H9 (cell line): ENCODE measurements at regions not wholly inside any gene's neighbourhood (a gene's known extent, or its start where the extent isn't known, plus 50 kb on each side); places are given as distances from the start of the nearest gene placed in this dataset.
A peak's percentile ranks its signal among the peaks of the same experiment; 100 is the strongest.

ENCODE experiments used
- DNase-seq: peaks from one replicate; pipeline ENCODE4 v3.0.0-alpha.2; 2017
- H2AFZ ChIP-seq: one replicate; pipeline ENCODE4 v1.6.1; 2013; ENCODE audit warnings: mild to moderate bottlenecking, low read length, control low read depth, moderate library complexity
- H2AK5ac ChIP-seq: 2 replicates; pipeline ENCODE4 v1.6.1; 2013; ENCODE audit warnings: low read length, control low read depth, mixed read lengths; ENCODE audit not compliant: insufficient read length
- H2BK120ac ChIP-seq: one replicate; pipeline ENCODE4 v1.6.1; 2013; ENCODE audit warnings: low read depth, mild to moderate bottlenecking, low read length, control low read depth, inconsistent platforms; ENCODE audit not compliant: poor library complexity, severe bottlenecking
- H2BK12ac ChIP-seq: 2 replicates; pipeline ENCODE4 v1.6.1; 2013; ENCODE audit warnings: low read length, control low read depth, mixed read lengths, low read depth; ENCODE audit not compliant: insufficient read length
- H2BK15ac ChIP-seq: 2 replicates; pipeline ENCODE4 v1.6.1; 2013; ENCODE audit warnings: low read depth, low read length, control low read depth
- H2BK20ac ChIP-seq: one replicate; pipeline ENCODE4 v1.6.1; 2013; ENCODE audit warnings: low read depth, mild to moderate bottlenecking, low read length, control low read depth, inconsistent platforms; ENCODE audit not compliant: poor library complexity, severe bottlenecking
- H2BK5ac ChIP-seq: 2 replicates; pipeline ENCODE4 v1.6.1; 2013; ENCODE audit warnings: low read length, control low read depth, mixed read lengths; ENCODE audit not compliant: insufficient read length
- H3K14ac ChIP-seq: 2 replicates; pipeline ENCODE4 v1.6.1; 2013; ENCODE audit warnings: low read length, control low read depth; ENCODE audit not compliant: insufficient read depth
- H3K18ac ChIP-seq: 2 replicates; pipeline ENCODE4 v1.6.1; 2013; ENCODE audit warnings: low read depth, mild to moderate bottlenecking, mixed read lengths, low read length, control low read depth; ENCODE audit not compliant: insufficient read length
- H3K23ac ChIP-seq: 2 replicates; pipeline ENCODE4 v1.6.1; 2013; ENCODE audit warnings: low read length, control low read depth, mixed read lengths, low read depth; ENCODE audit not compliant: insufficient read length
- H3K23me2 ChIP-seq: 2 replicates; pipeline ENCODE4 v1.6.1; 2013; ENCODE audit warnings: low read depth, mild to moderate bottlenecking, mixed read lengths, low read length, control low read depth; ENCODE audit not compliant: insufficient read length, poor library complexity, severe bottlenecking
- H3K27ac ChIP-seq: 2 replicates; pipeline ENCODE4 v1.5.1; 2013; ENCODE audit warnings: low read length, control low read depth, mixed read lengths, low read depth; ENCODE audit not compliant: insufficient read length
- H3K27me3 ChIP-seq: 2 replicates; pipeline ENCODE4 v1.6.1; 2013; ENCODE audit warnings: low read length, control low read depth, inconsistent platforms; ENCODE audit not compliant: insufficient read depth
- H3K4ac ChIP-seq: 2 replicates; pipeline ENCODE4 v1.6.1; 2013; ENCODE audit warnings: low read depth, mild to moderate bottlenecking, control low read depth, inconsistent platforms, low read length, moderate library complexity
- H3K4me1 ChIP-seq: 2 replicates; pipeline ENCODE4 v1.6.1; 2013; ENCODE audit warnings: low read length, control low read depth, inconsistent platforms; ENCODE audit not compliant: insufficient read depth
- H3K4me2 ChIP-seq: 2 replicates; pipeline ENCODE4 v1.6.1; 2013; ENCODE audit warnings: low read length, control low read depth, mixed read lengths; ENCODE audit not compliant: insufficient read length, insufficient read depth
- H3K56ac ChIP-seq: 2 replicates; pipeline ENCODE4 v1.6.1; 2013; ENCODE audit warnings: low read depth, mild to moderate bottlenecking, mixed read lengths, low read length, control low read depth; ENCODE audit not compliant: insufficient read length
- H3K79me1 ChIP-seq: 2 replicates; pipeline ENCODE4 v1.6.1; 2013; ENCODE audit warnings: low read depth, mild to moderate bottlenecking, moderate library complexity, low read length, control low read depth, inconsistent platforms; ENCODE audit not compliant: insufficient read depth, poor library complexity, severe bottlenecking
- H3K79me2 ChIP-seq: 2 replicates; pipeline ENCODE4 v1.6.1; 2013; ENCODE audit warnings: low read length, control low read depth, inconsistent platforms; ENCODE audit not compliant: insufficient read depth
- H3K9ac ChIP-seq: 2 replicates; pipeline ENCODE4 v1.6.1; 2013; ENCODE audit warnings: low read length, control low read depth, mixed read lengths; ENCODE audit not compliant: insufficient read length; ENCODE audit errors: extremely low read depth
- H3K9me3 ChIP-seq: one replicate; pipeline ENCODE4 v1.6.1; 2013; ENCODE audit warnings: low read depth, low read length, inconsistent platforms; ENCODE audit not compliant: control insufficient read depth
- H3T11ph ChIP-seq: one replicate; pipeline ENCODE4 v1.6.1; 2013; ENCODE audit warnings: mild to moderate bottlenecking, low read length, control low read depth, inconsistent platforms
- H4K20me1 ChIP-seq: one replicate; pipeline ENCODE4 v1.6.1; 2013; ENCODE audit not compliant: control insufficient read depth, insufficient read length, insufficient read depth
- H4K5ac ChIP-seq: 2 replicates; pipeline ENCODE4 v1.6.1; 2013; ENCODE audit warnings: low read depth, mild to moderate bottlenecking, mixed read lengths, low read length, control low read depth; ENCODE audit not compliant: insufficient read length
- H4K8ac ChIP-seq: replicated peaks from 2 replicates; pipeline ENCODE4 v1.6.1; 2013; ENCODE audit warnings: low read length, control low read depth, mixed read lengths, low read depth; ENCODE audit not compliant: insufficient read length
- H4K91ac ChIP-seq: 2 replicates; pipeline ENCODE4 v1.6.1; 2013; ENCODE audit warnings: low read depth, mild to moderate bottlenecking, moderate library complexity, mixed read lengths, low read length, control low read depth; ENCODE audit not compliant: insufficient read length
- H3K27ac Mint-ChIP-seq, 3 experiments: 2 replicates in 2 of 3; 3 replicates in 1 of 3; pipeline ENCODE4 v1.8.0; 2020 to 2021; ENCODE audit warnings: mixed read lengths in 3 of 3, mild to moderate bottlenecking in 1 of 3, moderate library complexity in 1 of 3
- H3K27me3 Mint-ChIP-seq: 2 replicates; pipeline ENCODE4 v1.8.0; 2021; ENCODE audit warnings: low read depth, mild to moderate bottlenecking, moderate library complexity, mixed read lengths
- H3K36me3 Mint-ChIP-seq, 3 experiments: 2 replicates in 2 of 3; 3 replicates in 1 of 3; pipeline ENCODE4 v1.8.0; 2020 to 2021; ENCODE audit warnings: low read depth in 3 of 3, mixed read lengths in 3 of 3; ENCODE audit not compliant: insufficient read depth in 1 of 3
- H3K4me1 Mint-ChIP-seq, 2 experiments: 2 replicates each; pipeline ENCODE4 v1.8.0; 2020; ENCODE audit warnings: mixed read lengths in 2 of 2
- H3K4me3 Mint-ChIP-seq, 2 experiments: 2 replicates in 1 of 2; 3 replicates in 1 of 2; pipeline ENCODE4 v1.8.0; 2020 to 2021; ENCODE audit warnings: mild to moderate bottlenecking in 2 of 2, mixed read lengths in 2 of 2, moderate library complexity in 1 of 2
- H3K9me3 Mint-ChIP-seq, 2 experiments: 2 replicates in 1 of 2; 3 replicates in 1 of 2; pipeline ENCODE4 v1.8.0; 2020; ENCODE audit warnings: mild to moderate bottlenecking in 2 of 2, mixed read lengths in 2 of 2, moderate library complexity in 1 of 2
- CTCF ChIP-seq: fragments of 200-600 bp; sonication (generic); conservative IDR thresholded peaks from 3 replicates; pipeline ENCODE4 v1.8.0; 2021; ENCODE audit warnings: antibody characterized with exemption, mild to moderate bottlenecking
- WGBS: extraction: QIAGEN DNeasy Blood & Tissue Kit; methylation state at CpG from one replicate; pipeline ENCODE4 v1.1.7; 2013; ENCODE audit warnings: missing lambda C conversion rate, low lambda C conversion rate, mixed read lengths; ENCODE audit not compliant: insufficient read length; ENCODE audit errors: extremely low coverage; 5-methylcytosine and 5-hydroxymethylcytosine counted together

- H4K5ac ChIP-seq = no peak overlapping the region
- no peak overlapping the region for H3K23ac ChIP-seq
- H3K27me3 ChIP-seq = no peaks in the 10 kb centered on the region
- no peak for TF ChIP-seq CTCF
- Mint-ChIP-seq H3K27me3 (no peaks in the 10 kb centered on the region), H3K27ac (peak overlapping the region in 1 of 3 experiments; percentile 28; a peak in 2 of 7 replicates), H3K4me1 (peaks cover 0 to 8% of the 10 kb centered on the region in 2 experiments; a peak in 1 of 4 replicates), H3K4me3 (no peak overlapping the region), H3K36me3 (peaks cover 2 to 5% (median 2%) of the 10 kb centered on the region in 3 experiments; a peak in 2 of 7 replicates), H3K9me3 (peaks cover 3 to 6% of the 10 kb centered on the region in 2 experiments; a peak in 3 of 5 replicates)
- H3T11ph ChIP-seq = no peak overlapping the region
- no peak overlapping the region for H2AFZ ChIP-seq
- no peak overlapping the region for H3K14ac ChIP-seq
- no peak overlapping the region for H3K27ac ChIP-seq
- H3K56ac ChIP-seq = no peak overlapping the region
- no peak overlapping the region for H3K4me2 ChIP-seq
- DNase-seq = no peak
- no peaks in the 10 kb centered on the region for H3K9me3 ChIP-seq
- no peak overlapping the region for H2BK20ac ChIP-seq
- H3K18ac ChIP-seq = no peak overlapping the region
- H3K4ac ChIP-seq = no peak overlapping the region
- no peaks in the 10 kb centered on the region for H4K20me1 ChIP-seq
- no peaks in the 10 kb centered on the region for H3K23me2 ChIP-seq
- H4K8ac ChIP-seq = no peak overlapping the region
- H3K4me1 ChIP-seq = no peaks in the 10 kb centered on the region
- H2BK5ac ChIP-seq = no peak overlapping the region
- H4K91ac ChIP-seq = no peak overlapping the region
- H2BK12ac ChIP-seq = no peak overlapping the region
- H2BK120ac ChIP-seq = no peak overlapping the region
- no CpG with 5 or more reads among the region's 5 CpGs for WGBS
- H2BK15ac ChIP-seq = no peak overlapping the region
- no peak overlapping the region for H3K9ac ChIP-seq
- no peaks in the 10 kb centered on the region for H3K79me1 ChIP-seq
- no peak overlapping the region for H2AK5ac ChIP-seq
- no peaks in the 10 kb centered on the region for H3K79me2 ChIP-seq
These were observed 163.5 kb downstream of the TLR5 start for GRCh38 chr1:222979561-222979960.
